Activated CD8-positive, alpha-beta T cell treated with anti-CD3 and anti-CD28 coated beads for 36 hours (primary cell): ENCODE measurements at regions not wholly inside any gene's neighbourhood (a gene's known extent, or its start where the extent isn't known, plus 50 kb on each side); places are given as distances from the start of the nearest gene placed in this dataset.

Experiments
- ATAC-seq: fragments of 200-7000 bp; cut with Tn5 transposase; one replicate; pipeline ENCODE4 v1.10.0; 2021; ENCODE audit warnings: mild to moderate bottlenecking, moderate library complexity
- CTCF ChIA-PET: fragments of 350-600 bp; sonication (Branson Sonifier 250); formaldehyde crosslinking; loops from one replicate; lab custom pipeline; 2021; ENCODE audit warnings: antibody characterized with exemption; lab: Charles Lee
- POLR2A ChIA-PET: fragments of 350-600 bp; sonication (Branson Sonifier 250); formaldehyde crosslinking; loops from one replicate; lab custom pipeline; 2021; ENCODE audit warnings: antibody characterized with exemption; lab: Charles Lee
- DNase-seq: peaks from one replicate; pipeline ENCODE4 v3.0.0-alpha.2; 2020
- H3K27ac Mint-ChIP-seq: one replicate; pipeline ENCODE4 v1.8.0; 2021; ENCODE audit warnings: mild to moderate bottlenecking, mixed read lengths
- H3K27me3 Mint-ChIP-seq: one replicate; pipeline ENCODE4 v1.8.0; 2021; ENCODE audit warnings: mixed read lengths
- H3K36me3 Mint-ChIP-seq: one replicate; pipeline ENCODE4 v1.8.0; 2021; ENCODE audit warnings: low read depth, mixed read lengths
- H3K4me1 Mint-ChIP-seq: one replicate; pipeline ENCODE4 v1.8.0; 2021; ENCODE audit warnings: low read depth, mixed read lengths
- H3K4me3 Mint-ChIP-seq: one replicate; pipeline ENCODE4 v1.8.0; 2021; ENCODE audit warnings: mild to moderate bottlenecking, moderate library complexity, mixed read lengths
- H3K9me3 Mint-ChIP-seq: one replicate; pipeline ENCODE4 v1.8.0; 2021; ENCODE audit warnings: mixed read lengths
- CTCF ChIP-seq: fragments of 200-600 bp; IDR thresholded peaks from one replicate; pipeline ENCODE4 v1.8.0; 2022; ENCODE audit warnings: antibody characterized with exemption, mild to moderate bottlenecking
- intact Hi-C: fragments of 100-400 bp; cut with micrococcal nuclease; formaldehyde crosslinking; loops from one replicate; pipeline ENCODE4 v1.10.0; 2022

- H3K4me1 Mint-ChIP-seq: no peaks in the 10 kb centered on the region
- H3K36me3 Mint-ChIP-seq: no peaks in the 10 kb centered on the region
- DNase-seq: no peak
- CTCF ChIA-PET: no interaction called here
- H3K27ac Mint-ChIP-seq: no peak overlapping the region
- no peaks in the 10 kb centered on the region for H3K9me3 Mint-ChIP-seq
- intact Hi-C loops: no loop called here
- H3K27me3 Mint-ChIP-seq: no peaks in the 10 kb centered on the region
- ATAC-seq: no peak
- POLR2A ChIA-PET: no interaction called here
- no peak overlapping the region for H3K4me3 Mint-ChIP-seq
- no peak for TF ChIP-seq CTCF
These were observed 894.4 kb downstream of the KCNMA1 start for GRCh38 chr10:76743169-76743568.

- H3K27ac Mint-ChIP-seq: no peak overlapping the region
- TF ChIP-seq CTCF: no peak
- DNase-seq (no peak), ATAC-seq (no peak)
- CTCF ChIA-PET: no interaction called here
- H3K36me3 Mint-ChIP-seq: no peaks in the 10 kb centered on the region
- POLR2A ChIA-PET: no interaction called here
- intact Hi-C loops: no loop called here
- no peak overlapping the region for H3K4me3 Mint-ChIP-seq
- H3K9me3 Mint-ChIP-seq: no peaks in the 10 kb centered on the region
- H3K4me1 Mint-ChIP-seq: no peaks in the 10 kb centered on the region
- H3K27me3 Mint-ChIP-seq: no peaks in the 10 kb centered on the region
These were observed 897.1 kb downstream of the KCNMA1 start for GRCh38 chr10:76740514-76740913.

GRCh38 chr10:76738991-76739390, 898.6 kb downstream of the KCNMA1 start:
- Mint-ChIP-seq H3K36me3 (no peaks in the 10 kb centered on the region), H3K9me3 (no peaks in the 10 kb centered on the region), H3K4me3 (no peak overlapping the region), H3K4me1 (no peaks in the 10 kb centered on the region), H3K27me3 (no peaks in the 10 kb centered on the region), H3K27ac (no peak overlapping the region)
- ATAC-seq: no peak
- ChIA-PET CTCF (no interaction called here), POLR2A (no interaction called here)
- no peak for DNase-seq
- intact Hi-C loops: no loop called here
- TF ChIP-seq CTCF: no peak

- ChIA-PET POLR2A (no interaction called here), CTCF (no interaction called here)
- no peak overlapping the region for H3K4me3 Mint-ChIP-seq
- intact Hi-C loops: no loop called here
- ATAC-seq (no peak), DNase-seq (no peak)
- no peaks in the 10 kb centered on the region for H3K4me1 Mint-ChIP-seq
- no peaks in the 10 kb centered on the region for H3K36me3 Mint-ChIP-seq
- H3K27me3 Mint-ChIP-seq: no peaks in the 10 kb centered on the region
- TF ChIP-seq CTCF: no peak
- no peak overlapping the region for H3K27ac Mint-ChIP-seq
- H3K9me3 Mint-ChIP-seq: no peaks in the 10 kb centered on the region
These were observed 900.6 kb downstream of the KCNMA1 start for GRCh38 chr10:76736815-76737618.

- H3K27me3 Mint-ChIP-seq: no peaks in the 10 kb centered on the region
- no peak for ATAC-seq
- CTCF ChIA-PET: no interaction called here
These were observed 901.2 kb downstream of the KCNMA1 start for GRCh38 chr10:76736392-76736791.

More at GRCh38 chr10:76736392-76736791, 901.2 kb downstream of the KCNMA1 start:
- POLR2A ChIA-PET: no interaction called here
- no peak for TF ChIP-seq CTCF
- intact Hi-C loops: no loop called here
- Mint-ChIP-seq H3K9me3 (no peaks in the 10 kb centered on the region), H3K4me3 (no peak overlapping the region), H3K4me1 (no peaks in the 10 kb centered on the region), H3K36me3 (no peaks in the 10 kb centered on the region), H3K27ac (no peak overlapping the region)
- DNase-seq: no peak
